Caco-2 (cell line): ENCODE measurements at regions not wholly inside any gene's neighbourhood (a gene's known extent, or its start where the extent isn't known, plus 50 kb on each side); places are given as distances from the start of the nearest gene placed in this dataset.

Source experiments
- BruUV-seq: library from RNA; stranded (reverse); fragments of 400-500 nt; replicated peaks from 2 replicates; lab custom pipeline; 2021; lab: Mats Ljungman, UMichigan
- CTCF ChIA-PET: fragments of 300-600 bp; sonication (Branson Sonifier 250); formaldehyde crosslinking; loops from one replicate; lab custom pipeline; 2022; ENCODE audit warnings: antibody characterized with exemption; lab: Charles Lee
- POLR2A ChIA-PET: fragments of 300-600 bp; sonication (Branson Sonifier 250); formaldehyde crosslinking; loops from one replicate; lab custom pipeline; 2022; ENCODE audit warnings: antibody characterized with exemption; lab: Charles Lee
- DNase-seq, 2 experiments: peaks; one replicate each; pipeline versions ENCODE4 v3.0.0 to v3.0.0-alpha.2; 2020 to 2022
- H3K27me3 ChIP-seq: replicated peaks from 2 replicates; pipeline ENCODE4 v1.6.0; 2011; ENCODE audit warnings: low read length; ENCODE audit not compliant: control insufficient read depth, insufficient read depth
- H3K36me3 ChIP-seq: 2 replicates; pipeline ENCODE4 v1.5.1; 2011; ENCODE audit warnings: low read length; ENCODE audit not compliant: control insufficient read depth, insufficient read depth
- H3K4me1 ChIP-seq: fragments of 250-450 bp; sonication (Bioruptor Pico); 2 replicates; pipeline ENCODE4 v1.5.1; 2020; ENCODE audit warnings: mild to moderate bottlenecking
- H3K4me3 ChIP-seq: 2 replicates; pipeline ENCODE4 v1.5.1; 2011; ENCODE audit warnings: low read depth, mild to moderate bottlenecking, control low read depth, low read length
- H3K9me3 ChIP-seq: fragments of 250-450 bp; sonication (Bioruptor Pico); 2 replicates; pipeline ENCODE4 v1.5.1; 2020; ENCODE audit warnings: mild to moderate bottlenecking, moderate library complexity
- H3K27ac Mint-ChIP-seq: one replicate; pipeline ENCODE4 v1.8.0; 2022; ENCODE audit warnings: mixed read lengths; ENCODE audit not compliant: unreplicated experiment
- H3K27me3 Mint-ChIP-seq: one replicate; pipeline ENCODE4 v1.8.0; 2022; ENCODE audit warnings: mixed read lengths; ENCODE audit not compliant: insufficient read depth, unreplicated experiment
- H3K36me3 Mint-ChIP-seq: one replicate; pipeline ENCODE4 v1.8.0; 2022; ENCODE audit warnings: mild to moderate bottlenecking, mixed read lengths; ENCODE audit not compliant: insufficient read depth, unreplicated experiment
- H3K4me1 Mint-ChIP-seq: one replicate; pipeline ENCODE4 v1.8.0; 2022; ENCODE audit warnings: low read depth, mixed read lengths; ENCODE audit not compliant: unreplicated experiment
- H3K4me3 Mint-ChIP-seq: one replicate; pipeline ENCODE4 v1.8.0; 2022; ENCODE audit warnings: mild to moderate bottlenecking, moderate library complexity, mixed read lengths; ENCODE audit not compliant: unreplicated experiment
- H3K9me3 Mint-ChIP-seq: one replicate; pipeline ENCODE4 v1.8.0; 2022; ENCODE audit warnings: mixed read lengths; ENCODE audit not compliant: unreplicated experiment
- CTCF ChIP-seq, 2 experiments: fragments of 200-600 bp in 1 of 2; IDR thresholded peaks; 1 replicate in 1 of 2; 2 replicates in 1 of 2; pipeline versions ENCODE4 v1.5.1 to v1.8.0; 2011 to 2022; ENCODE audit warnings: antibody characterized with exemption in 1 of 2, control low read depth in 1 of 2, inconsistent platforms in 1 of 2, low read depth in 1 of 2, low read length in 1 of 2, mild to moderate bottlenecking in 1 of 2, moderate library complexity in 1 of 2; ENCODE audit not compliant: insufficient read depth in 1 of 2, severe bottlenecking in 1 of 2, unreplicated experiment in 1 of 2
- intact Hi-C: fragments of 100-400 bp; cut with micrococcal nuclease; formaldehyde crosslinking; loops from one replicate; pipeline ENCODE4 v1.10.0; 2022; ENCODE audit not compliant: unreplicated experiment

DNA sequence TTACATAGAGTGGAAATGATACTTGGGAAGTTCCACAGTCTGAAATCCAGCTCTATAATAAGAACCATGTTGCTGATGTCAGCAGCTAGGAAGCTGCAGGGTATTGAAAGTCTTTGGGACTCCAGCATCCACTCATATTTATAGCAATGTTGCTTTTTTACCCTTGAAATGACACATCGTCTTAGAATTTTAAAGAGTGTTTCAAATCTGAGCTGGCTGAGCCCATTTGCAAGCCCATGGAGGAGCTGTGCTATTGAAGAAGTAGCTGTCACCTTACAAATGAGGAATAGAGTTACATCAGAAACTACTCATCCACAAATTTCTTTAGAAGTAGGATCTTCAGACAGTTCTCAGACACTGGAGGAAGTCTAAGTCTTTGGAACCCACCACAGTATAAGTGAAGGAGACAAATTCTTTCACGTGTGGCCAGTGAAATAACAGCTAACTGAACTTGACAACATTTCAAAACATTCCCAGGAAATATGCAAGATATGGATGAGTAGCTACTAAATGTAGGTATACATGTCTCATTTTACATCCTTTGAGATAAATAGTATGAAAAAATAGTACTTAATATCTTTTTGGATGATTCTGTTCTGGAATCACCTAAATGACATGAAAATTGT, 203.6 kb downstream of the ZNF365 start:
- no TSS peak for BruUV-seq
- no peak overlapping the region for H3K27ac Mint-ChIP-seq
- no peak overlapping the region for H3K4me3 Mint-ChIP-seq
- TF ChIP-seq CTCF (IDR thresholded peaks at IDR 0.05; ENCODE audit: insufficient read depth in 1 of 2, low read depth in 1 of 2, low read length in 1 of 2, severe bottlenecking in 1 of 2, unreplicated experiment in 1 of 2) = no peak
- peaks cover 22% of the 10 kb centered on the region for H3K27me3 Mint-ChIP-seq
- ChIA-PET POLR2A (no interaction called here), CTCF (no interaction called here)
- intact Hi-C loops = no loop called here
- H3K36me3 ChIP-seq = no peaks in the 10 kb centered on the region
- H3K27me3 ChIP-seq = no peaks in the 10 kb centered on the region
- no peak for DNase-seq
- H3K36me3 Mint-ChIP-seq = no peaks in the 10 kb centered on the region
- no peaks in the 10 kb centered on the region for H3K4me1 Mint-ChIP-seq
- H3K4me1 ChIP-seq = no peaks in the 10 kb centered on the region
- H3K9me3 Mint-ChIP-seq = no peaks in the 10 kb centered on the region
- H3K4me3 ChIP-seq = no peak overlapping the region
- no peaks in the 10 kb centered on the region for H3K9me3 ChIP-seq

- TF ChIP-seq CTCF (IDR thresholded peaks at IDR 0.05; ENCODE audit: insufficient read depth in 1 of 2, low read depth in 1 of 2, low read length in 1 of 2, severe bottlenecking in 1 of 2, unreplicated experiment in 1 of 2) = no peak
- Mint-ChIP-seq H3K27me3 (peaks cover 23% of the 10 kb centered on the region), H3K9me3 (no peaks in the 10 kb centered on the region), H3K36me3 (no peaks in the 10 kb centered on the region), H3K27ac (no peak overlapping the region), H3K4me3 (no peak overlapping the region), H3K4me1 (no peaks in the 10 kb centered on the region)
- no peaks in the 10 kb centered on the region for H3K36me3 ChIP-seq
- POLR2A ChIA-PET = no interaction called here
- intact Hi-C loops = no loop called here
- no TSS peak for BruUV-seq
- CTCF ChIA-PET = no interaction called here
- DNase-seq = no peak
- H3K27me3 ChIP-seq = no peaks in the 10 kb centered on the region
- H3K4me3 ChIP-seq = no peak overlapping the region
- no peaks in the 10 kb centered on the region for H3K9me3 ChIP-seq
- H3K4me1 ChIP-seq = no peaks in the 10 kb centered on the region
Observed at GRCh38 chr10:62578301-62578700, 204.1 kb downstream of the ZNF365 start.

DNA sequence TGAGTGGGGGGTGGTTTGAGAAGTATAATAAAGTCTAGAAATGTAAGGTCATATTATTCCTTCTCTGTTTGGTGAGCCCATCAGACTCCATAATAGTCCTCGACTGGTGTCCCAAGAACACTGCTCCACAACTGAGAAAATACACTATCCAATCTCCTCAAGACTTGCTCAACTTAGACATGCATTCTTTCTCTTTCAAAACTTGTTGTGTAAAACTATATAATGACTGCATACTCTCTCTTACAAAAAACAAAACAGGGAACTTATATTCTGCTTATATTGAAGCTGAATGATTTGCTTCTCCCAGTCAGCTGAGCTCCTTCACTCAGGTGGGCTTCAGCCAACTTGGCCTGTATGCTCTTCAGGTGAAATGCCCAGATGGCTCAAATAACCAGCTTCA, 204.7 kb downstream of the ZNF365 start:
- intact Hi-C loops = no loop called here
- POLR2A ChIA-PET = no interaction called here

More for the DNA sequence above, 204.7 kb downstream of the ZNF365 start:
- H3K4me1 Mint-ChIP-seq = no peaks in the 10 kb centered on the region
- H3K27ac Mint-ChIP-seq = no peak overlapping the region
- Histone ChIP-seq H3K4me1 (no peaks in the 10 kb centered on the region), H3K36me3 (no peaks in the 10 kb centered on the region), H3K4me3 (no peak overlapping the region), H3K27me3 (no peaks in the 10 kb centered on the region), H3K9me3 (no peaks in the 10 kb centered on the region)
- no TSS peak for BruUV-seq
- CTCF ChIA-PET = no interaction called here
- no peak for DNase-seq
- H3K9me3 Mint-ChIP-seq = no peaks in the 10 kb centered on the region
- H3K36me3 Mint-ChIP-seq = no peaks in the 10 kb centered on the region
- H3K4me3 Mint-ChIP-seq = no peak overlapping the region
- peaks cover 23% of the 10 kb centered on the region for H3K27me3 Mint-ChIP-seq
- no peak for TF ChIP-seq CTCF (IDR thresholded peaks at IDR 0.05; ENCODE audit: insufficient read depth in 1 of 2, low read depth in 1 of 2, low read length in 1 of 2, severe bottlenecking in 1 of 2, unreplicated experiment in 1 of 2)
